Suprapubic skin (tissue), 4 donors: ENCODE measurements at regions not wholly inside any gene's neighbourhood (a gene's known extent, or its start where the extent isn't known, plus 50 kb on each side); places are given as distances from the start of the nearest gene placed in this dataset.

Source experiments
- DNase-seq, 2 donors: peaks; one replicate each; pipeline ENCODE4 v3.0.0-alpha.2; 2019; ENCODE audit warnings: low spot score in 2 of 2
- H3K27ac ChIP-seq: fragments of 200-600 bp; sonication (generic); one replicate; pipeline ENCODE4 v1.5.1; 2019
- H3K27me3 ChIP-seq: fragments of 200-600 bp; sonication (generic); one replicate; pipeline ENCODE4 v1.5.1; 2019
- H3K36me3 ChIP-seq: fragments of 200-600 bp; sonication (generic); one replicate; pipeline ENCODE4 v1.5.1; 2019
- H3K4me1 ChIP-seq: fragments of 200-600 bp; sonication (generic); one replicate; pipeline ENCODE4 v1.5.1; 2019
- H3K4me3 ChIP-seq: fragments of 200-600 bp; sonication (generic); one replicate; pipeline ENCODE4 v1.5.1; 2019; ENCODE audit warnings: mild to moderate bottlenecking
- H3K9me3 ChIP-seq: fragments of 200-600 bp; sonication (generic); one replicate; pipeline ENCODE4 v1.5.1; 2019
- CTCF ChIP-seq, 2 donors: fragments of 200-600 bp in 1 of 2; fragments of 450-650 bp in 1 of 2; sonication (generic) in 1 of 2; IDR thresholded peaks; one replicate each; pipeline ENCODE4 v1.5.1; 2016 to 2019; ENCODE audit warnings: antibody characterized with exemption in 2 of 2, mild to moderate bottlenecking in 1 of 2, moderate library complexity in 1 of 2
- EP300 ChIP-seq: sonication (generic); formaldehyde crosslinking; IDR thresholded peaks from one replicate; pipeline ENCODE4 v1.6.1; 2017; ENCODE audit warnings: antibody characterized with exemption
- POLR2A ChIP-seq, 2 donors: fragments of 450-650 bp; IDR thresholded peaks; one replicate each; pipeline ENCODE4 v1.6.1; 2017; ENCODE audit warnings: antibody characterized with exemption in 2 of 2, mild to moderate bottlenecking in 2 of 2, moderate library complexity in 2 of 2
- POLR2AphosphoS5 ChIP-seq, 3 donors: sonication (generic); formaldehyde crosslinking; IDR thresholded peaks; one replicate each; pipeline ENCODE4 v1.6.1; 2017; ENCODE audit warnings: antibody characterized with exemption in 3 of 3
- WGBS: methylation state at CpG from one replicate; pipeline ENCODE4 v1.1.5; 2018; 5-methylcytosine and 5-hydroxymethylcytosine counted together

- Histone ChIP-seq H3K9me3 (no peaks in the 10 kb centered on the region), H3K27me3 (peaks cover 6% of the 10 kb centered on the region), H3K4me3 (no peak overlapping the region), H3K36me3 (no peaks in the 10 kb centered on the region), H3K4me1 (no peaks in the 10 kb centered on the region), H3K27ac (no peak overlapping the region)
- peak in 1 of 2 donors; percentile 61 for DNase-seq
- TF ChIP-seq POLR2AphosphoS5 (IDR thresholded peaks at IDR 0.05) (no peak), POLR2A (IDR thresholded peaks at IDR 0.05) (no peak), CTCF (IDR thresholded peaks at IDR 0.05) (no peak), EP300 (no peak)
- whole genome bisulfite sequencing, result 72% methylated on average over 16 of the region's 16 CpGs
Measured at GRCh38 chr17:56690441-56691291, 97.2 kb downstream of the NOG start.

GRCh38 chr17:56694825-56695224 lies 101.3 kb downstream of the NOG start:
- Histone ChIP-seq H3K4me1 (peaks cover 11% of the 10 kb centered on the region), H3K36me3 (no peaks in the 10 kb centered on the region), H3K9me3 (no peaks in the 10 kb centered on the region), H3K4me3 (no peak overlapping the region), H3K27me3 (no peaks in the 10 kb centered on the region), H3K27ac (no peak overlapping the region)
- TF ChIP-seq CTCF (IDR thresholded peaks at IDR 0.05), result no peak
- no peak for TF ChIP-seq POLR2A (IDR thresholded peaks at IDR 0.05)
- no peak for DNase-seq
- 81% methylated on average over 2 of the region's 2 CpGs for WGBS

- no peaks in the 10 kb centered on the region for H3K9me3 ChIP-seq
- no peak for DNase-seq
- no peaks in the 10 kb centered on the region for H3K36me3 ChIP-seq
- 48% methylated on average over 4 of the region's 4 CpGs for WGBS
- H3K27me3 ChIP-seq, result peaks cover 4% of the 10 kb centered on the region
- no peak overlapping the region for H3K27ac ChIP-seq
- TF ChIP-seq POLR2A (IDR thresholded peaks at IDR 0.05) (no peak), POLR2AphosphoS5 (IDR thresholded peaks at IDR 0.05) (no peak), CTCF (IDR thresholded peaks at IDR 0.05) (no peak), EP300 (no peak)
- H3K4me3 ChIP-seq, result no peak overlapping the region
- H3K4me1 ChIP-seq, result peaks cover 12% of the 10 kb centered on the region
Measured at GRCh38 chr17:56697190-56697589, 103.7 kb downstream of the NOG start.

- TF ChIP-seq EP300 (no peak), CTCF (IDR thresholded peaks at IDR 0.05) (no peak), POLR2AphosphoS5 (IDR thresholded peaks at IDR 0.05) (no peak), POLR2A (IDR thresholded peaks at IDR 0.05) (no peak)
- WGBS, result 6% methylated on average over 14 of the region's 18 CpGs
- Histone ChIP-seq H3K9me3 (no peaks in the 10 kb centered on the region), H3K27me3 (peaks cover 7% of the 10 kb centered on the region), H3K36me3 (no peaks in the 10 kb centered on the region), H3K4me3 (no peak overlapping the region), H3K27ac (no peak overlapping the region), H3K4me1 (peaks cover 12% of the 10 kb centered on the region)
- peak; percentile 69 to 81 for DNase-seq
Measured at GRCh38 chr17:56699186-56699894, 105.8 kb downstream of the NOG start.

GRCh38 chr17:56700919-56701420 lies 107.5 kb downstream of the NOG start:
- H3K27ac ChIP-seq, result no peak overlapping the region
- H3K4me1 ChIP-seq, result peaks cover 12% of the 10 kb centered on the region
- H3K27me3 ChIP-seq, result peaks cover 14% of the 10 kb centered on the region
- H3K4me3 ChIP-seq, result no peak overlapping the region
- no peak for DNase-seq
- TF ChIP-seq POLR2AphosphoS5 (IDR thresholded peaks at IDR 0.05) (no peak), CTCF (IDR thresholded peaks at IDR 0.05) (no peak), POLR2A (IDR thresholded peaks at IDR 0.05) (no peak), EP300 (no peak)
- H3K36me3 ChIP-seq, result no peaks in the 10 kb centered on the region
- no peaks in the 10 kb centered on the region for H3K9me3 ChIP-seq
- 62% methylated on average over 7 of the region's 7 CpGs for WGBS
